ENCODE measurements at regions not wholly inside any gene's neighbourhood (a gene's known extent, or its start where the extent isn't known, plus 50 kb on each side); places are given as distances from the start of the nearest gene placed in this dataset.

GRCh38 chr2:210913461-210913860 lies 357.1 kb downstream of the CPS1 start:
- TF ChIP-seq CEBPB (IDR thresholded peaks at IDR 0.05; ENCODE audit: low read depth) (no peak), SRF (IDR thresholded peaks at IDR 0.05; ENCODE audit: low read depth) (no peak), YY1 (IDR thresholded peaks at IDR 0.05; ENCODE audit: extremely low read depth, insufficient replicate concordance, low read depth, low read length) (no peak), FOSL1 (IDR thresholded peaks at IDR 0.05; ENCODE audit: low read depth) (no peak), ATF3 (IDR thresholded peaks at IDR 0.05) (no peak), RAD21 (IDR thresholded peaks at IDR 0.05; ENCODE audit: low read depth) (no peak), TCF7L2 (IDR thresholded peaks at IDR 0.05; ENCODE audit: borderline replicate concordance, extremely low read depth, insufficient read depth, insufficient read length) (no peak), ZBTB33 (IDR thresholded peaks at IDR 0.05; ENCODE audit: extremely low read depth, insufficient replicate concordance, low read length) (no peak), REST (IDR thresholded peaks at IDR 0.05; ENCODE audit: low read depth) (no peak), CTCF (IDR thresholded peaks at IDR 0.05 in 2 of 3, conservative IDR thresholded peaks at IDR 0.05 in 1 of 3; ENCODE audit: borderline replicate concordance in 1 of 3, insufficient read depth in 1 of 3, low read depth in 2 of 3, low read length in 2 of 3) (no peak), CBX3 (IDR thresholded peaks at IDR 0.05; ENCODE audit: low read depth) (no peak), JUND (IDR thresholded peaks at IDR 0.05) (no peak), ELF1 (IDR thresholded peaks at IDR 0.05; ENCODE audit: borderline replicate concordance, low read depth) (no peak), SP1 (IDR thresholded peaks at IDR 0.05; ENCODE audit: low read depth) (no peak), ZNF274 (IDR thresholded peaks at IDR 0.05; ENCODE audit: low read depth, low read length) (no peak), MAX (IDR thresholded peaks at IDR 0.05) (no peak), SIN3A (IDR thresholded peaks at IDR 0.05; ENCODE audit: low read depth) (no peak), POLR2AphosphoS5 (IDR thresholded peaks at IDR 0.05; ENCODE audit: low read depth, low read length) (no peak), EZH2 (IDR thresholded peaks at IDR 0.05) (no peak)
- Histone ChIP-seq H3K4me3 (replicated peaks in 1 of 2; ENCODE audit: low read depth in 1 of 2, low read length in 2 of 2) (no peak overlapping the region), H3K9me2 (ENCODE audit: insufficient read depth) (no peaks in the 10 kb centered on the region), H3K4me2 (ENCODE audit: low read length) (no peak overlapping the region), H3K27ac (ENCODE audit: low read depth, low read length) (no peak overlapping the region), H3K36me3 (ENCODE audit: control insufficient read depth in 1 of 2, insufficient read depth in 2 of 2, low read length in 2 of 2) (no peaks in the 10 kb centered on the region), H3K9ac (ENCODE audit: low read length) (no peak overlapping the region), H3K4me1 (ENCODE audit: control insufficient read depth in 1 of 2, insufficient read depth in 2 of 2, low read length in 2 of 2) (no peaks in the 10 kb centered on the region), H3K9me3 (ENCODE audit: control insufficient read depth in 1 of 2, insufficient read depth in 1 of 2, low read depth in 1 of 2, low read length in 2 of 2) (no peaks in the 10 kb centered on the region), H3K27me3 (ENCODE audit: insufficient read depth, low read length) (no peaks in the 10 kb centered on the region), H3K79me2 (ENCODE audit: insufficient read depth, low read length) (no peaks in the 10 kb centered on the region), H4K20me1 (ENCODE audit: insufficient read depth) (no peaks in the 10 kb centered on the region), H2AFZ (ENCODE audit: low read depth, low read length, poor library complexity, severe bottlenecking) (no peak overlapping the region)
- no peak for DNase-seq (ENCODE audit: low read depth, low spot score)
- CTCF ChIA-PET: no interaction called here
- RAD21 ChIA-PET (ENCODE audit: low non-redundant PET in 1 of 2, low total read pairs in 2 of 2, uncharacterized antibody in 2 of 2, unreplicated experiment in 2 of 2): no interaction called here
- POLR2A ChIA-PET: no interaction called here
- ATAC-seq: no peak
- BruUV-seq (replicated peaks): no TSS peak
- intact Hi-C loops (cut with micrococcal nuclease): no loop called here

Data from HCT116 (cell line).